ENCODE measurements at regions not wholly inside any gene's neighbourhood (a gene's known extent, or its start where the extent isn't known, plus 50 kb on each side); places are given as distances from the start of the nearest gene placed in this dataset.

DNA sequence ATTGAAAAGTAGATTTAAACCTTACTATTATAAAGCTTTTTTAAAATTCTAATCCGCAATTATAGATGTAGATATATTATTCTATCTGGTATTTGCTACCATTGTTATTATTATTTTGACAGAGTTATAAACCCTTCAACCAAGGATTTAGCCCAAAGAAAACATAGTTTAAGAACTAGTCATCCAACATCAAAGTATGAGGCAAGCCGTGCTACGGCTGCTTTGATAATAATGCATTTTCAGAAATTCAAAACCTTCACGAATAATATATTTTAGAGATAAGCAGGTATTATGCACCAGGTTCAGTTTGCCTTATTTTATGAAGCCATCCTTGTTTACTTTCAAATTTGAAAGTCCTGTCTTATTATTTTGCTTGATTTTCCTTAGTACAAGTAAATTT, 1501.7 kb downstream of the RAPGEF2 start:
- intact Hi-C loops (cut with micrococcal nuclease; ENCODE audit: unreplicated experiment) (no loop called here), in situ Hi-C loops (cut with HindIII; ENCODE audit: extremely low pct_ligation_motif_present, low pct_unique_long_range_greater_than_20kb) (no loop called here)
- TF ChIP-seq FOXM1 (CRISPR knock-in tag; IDR thresholded peaks at IDR 0.05) (no peak), BHLHE40 (IDR thresholded peaks at IDR 0.05; ENCODE audit: low read length) (no peak), MTA1 (CRISPR knock-in tag; IDR thresholded peaks at IDR 0.05; ENCODE audit: borderline replicate concordance) (no peak), IKZF4 (CRISPR knock-in tag; IDR thresholded peaks at IDR 0.05; ENCODE audit: borderline replicate concordance, low read depth, not compliant biosample characterization) (no peak), NR2F1 (CRISPR knock-in tag; IDR thresholded peaks at IDR 0.05) (no peak), ATF2 (CRISPR knock-in tag; IDR thresholded peaks at IDR 0.05) (no peak), XRCC5 (optimal IDR thresholded peaks at IDR 0.05; ENCODE audit: low read length) (no peak), ZBTB42 (CRISPR knock-in tag; IDR thresholded peaks at IDR 0.05) (no peak), ZNF143 (CRISPR knock-in tag; IDR thresholded peaks at IDR 0.05) (no peak), TAF1 (CRISPR knock-in tag; IDR thresholded peaks at IDR 0.05) (no peak), ZMYM3 (CRISPR knock-in tag; IDR thresholded peaks at IDR 0.05) (no peak), FOXC1 (CRISPR knock-in tag; IDR thresholded peaks at IDR 0.05; ENCODE audit: borderline replicate concordance) (no peak), ZNF17 (CRISPR knock-in tag; IDR thresholded peaks at IDR 0.05) (no peak), IKZF1 (IDR thresholded peaks at IDR 0.05) (no peak), ZSCAN29 (CRISPR knock-in tag; conservative IDR thresholded peaks at IDR 0.05) (no peak)
- TF ChIP-seq, protein P1, sequence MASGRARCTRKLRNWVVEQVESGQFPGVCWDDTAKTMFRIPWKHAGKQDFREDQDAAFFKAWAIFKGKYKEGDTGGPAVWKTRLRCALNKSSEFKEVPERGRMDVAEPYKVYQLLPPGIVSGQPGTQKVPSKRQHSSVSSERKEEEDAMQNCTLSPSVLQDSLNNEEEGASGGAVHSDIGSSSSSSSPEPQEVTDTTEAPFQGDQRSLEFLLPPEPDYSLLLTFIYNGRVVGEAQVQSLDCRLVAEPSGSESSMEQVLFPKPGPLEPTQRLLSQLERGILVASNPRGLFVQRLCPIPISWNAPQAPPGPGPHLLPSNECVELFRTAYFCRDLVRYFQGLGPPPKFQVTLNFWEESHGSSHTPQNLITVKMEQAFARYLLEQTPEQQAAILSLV (CRISPR knock-in tag; IDR thresholded peaks at IDR 0.05; ENCODE audit: borderline replicate concordance) = no peak
- TF ChIP-seq, protein P2, sequence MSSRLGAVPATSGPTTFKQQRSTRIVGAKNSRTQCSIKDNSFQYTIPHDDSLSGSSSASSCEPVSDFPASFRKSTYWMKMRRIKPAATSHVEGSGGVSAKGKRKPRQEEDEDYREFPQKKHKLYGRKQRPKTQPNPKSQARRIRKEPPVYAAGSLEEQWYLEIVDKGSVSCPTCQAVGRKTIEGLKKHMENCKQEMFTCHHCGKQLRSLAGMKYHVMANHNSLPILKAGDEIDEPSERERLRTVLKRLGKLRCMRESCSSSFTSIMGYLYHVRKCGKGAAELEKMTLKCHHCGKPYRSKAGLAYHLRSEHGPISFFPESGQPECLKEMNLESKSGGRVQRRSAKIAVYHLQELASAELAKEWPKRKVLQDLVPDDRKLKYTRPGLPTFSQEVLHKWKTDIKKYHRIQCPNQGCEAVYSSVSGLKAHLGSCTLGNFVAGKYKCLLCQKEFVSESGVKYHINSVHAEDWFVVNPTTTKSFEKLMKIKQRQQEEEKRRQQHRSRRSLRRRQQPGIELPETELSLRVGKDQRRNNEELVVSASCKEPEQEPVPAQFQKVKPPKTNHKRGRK (CRISPR knock-in tag; IDR thresholded peaks at IDR 0.05) = no peak
- TF ChIP-seq, protein P3, sequence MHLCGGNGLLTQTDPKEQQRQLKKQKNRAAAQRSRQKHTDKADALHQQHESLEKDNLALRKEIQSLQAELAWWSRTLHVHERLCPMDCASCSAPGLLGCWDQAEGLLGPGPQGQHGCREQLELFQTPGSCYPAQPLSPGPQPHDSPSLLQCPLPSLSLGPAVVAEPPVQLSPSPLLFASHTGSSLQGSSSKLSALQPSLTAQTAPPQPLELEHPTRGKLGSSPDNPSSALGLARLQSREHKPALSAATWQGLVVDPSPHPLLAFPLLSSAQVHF (CRISPR knock-in tag; IDR thresholded peaks at IDR 0.05) = no peak
- TF ChIP-seq, protein P4, sequence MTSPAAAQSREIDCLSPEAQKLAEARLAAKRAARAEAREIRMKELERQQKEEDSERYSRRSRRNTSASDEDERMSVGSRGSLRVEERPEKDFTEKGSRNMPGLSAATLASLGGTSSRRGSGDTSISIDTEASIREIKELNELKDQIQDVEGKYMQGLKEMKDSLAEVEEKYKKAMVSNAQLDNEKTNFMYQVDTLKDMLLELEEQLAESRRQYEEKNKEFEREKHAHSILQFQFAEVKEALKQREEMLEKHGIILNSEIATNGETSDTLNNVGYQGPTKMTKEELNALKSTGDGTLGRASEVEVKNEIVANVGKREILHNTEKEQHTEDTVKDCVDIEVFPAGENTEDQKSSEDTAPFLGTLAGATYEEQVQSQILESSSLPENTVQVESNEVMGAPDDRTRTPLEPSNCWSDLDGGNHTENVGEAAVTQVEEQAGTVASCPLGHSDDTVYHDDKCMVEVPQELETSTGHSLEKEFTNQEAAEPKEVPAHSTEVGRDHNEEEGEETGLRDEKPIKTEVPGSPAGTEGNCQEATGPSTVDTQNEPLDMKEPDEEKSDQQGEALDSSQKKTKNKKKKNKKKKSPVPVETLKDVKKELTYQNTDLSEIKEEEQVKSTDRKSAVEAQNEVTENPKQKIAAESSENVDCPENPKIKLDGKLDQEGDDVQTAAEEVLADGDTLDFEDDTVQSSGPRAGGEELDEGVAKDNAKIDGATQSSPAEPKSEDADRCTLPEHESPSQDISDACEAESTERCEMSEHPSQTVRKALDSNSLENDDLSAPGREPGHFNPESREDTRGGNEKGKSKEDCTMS (CRISPR knock-in tag; conservative IDR thresholded peaks at IDR 0.05) = no peak
- no peaks in the 10 kb centered on the region for H3K9me3 ChIP-seq (ENCODE audit: low read length)
- H3K4me1 ChIP-seq (ENCODE audit: insufficient read depth, low read length) = no peaks in the 10 kb centered on the region
- H3K4me2 ChIP-seq (ENCODE audit: low read depth, low read length) = no peak overlapping the region
- H3K9ac ChIP-seq (ENCODE audit: insufficient read depth, low read depth, low read length) = no peak overlapping the region
- no peak overlapping the region for H3K4me3 ChIP-seq (replicated peaks in 1 of 3; ENCODE audit: insufficient read depth in 1 of 3, low read depth in 2 of 3, low read length in 3 of 3)
- no peaks in the 10 kb centered on the region for H3K79me2 ChIP-seq (ENCODE audit: insufficient read depth, low read length)
- FAIRE-seq = no peak
- H2AFZ ChIP-seq (ENCODE audit: low read length) = no peak overlapping the region
- BruUV-seq (replicated peaks) = no TSS peak
- no peak overlapping the region for H3K27ac ChIP-seq (ENCODE audit: extremely low read length, insufficient read depth, low read length)
- no peak for DNase-seq (ENCODE audit: low spot score)
- no peak for ATAC-seq
- H3K36me3 ChIP-seq (replicated peaks in 1 of 2; ENCODE audit: control insufficient read depth in 1 of 2, insufficient read depth in 2 of 2, low read length in 2 of 2) = no peaks in the 10 kb centered on the region
- ChIA-PET POLR2A (no interaction called here), CTCF (ENCODE audit: low intra/inter-chr PET ratio, low total read pairs) (no interaction called here)
- H3K27me3 ChIP-seq (ENCODE audit: control insufficient read depth in 1 of 2, insufficient read depth in 2 of 2, low read length in 2 of 2) = no peaks in the 10 kb centered on the region
- H4K20me1 ChIP-seq (ENCODE audit: insufficient read depth, low read length) = no peaks in the 10 kb centered on the region
- WGBS (ENCODE audit: low lambda C conversion rate) = 15% methylated on average over 4 of the region's 4 CpGs
